HG03469 (cell line): ENCODE measurements at regions not wholly inside any gene's neighbourhood (a gene's known extent, or its start where the extent isn't known, plus 50 kb on each side); places are given as distances from the start of the nearest gene placed in this dataset.

Experiments used
- ATAC-seq: cut with Tn5 transposase; IDR thresholded peaks from one replicate; pipeline ENCODE4 v1.9.1; 2021; ENCODE audit warnings: mild to moderate bottlenecking, moderate library complexity, moderate number of reproducible peaks; ENCODE audit not compliant: unreplicated experiment

- ATAC-seq, result no peak
Measured at GRCh38 chr10:4669585-4669984, 156.4 kb upstream of the AKR1E2 start.

- peak; percentile 96 for ATAC-seq
Measured at GRCh38 chr10:4663162-4663992, 162.6 kb upstream of the AKR1E2 start.

- ATAC-seq, result no peak
Measured at GRCh38 chr10:4662576-4663161, 163.3 kb upstream of the AKR1E2 start.

GRCh38 chr10:4661511-4662255 is 164.3 kb upstream of the AKR1E2 start:
- no peak for ATAC-seq

GRCh38 chr10:4658777-4659176 is 167.2 kb upstream of the AKR1E2 start:
- no peak for ATAC-seq

- no peak for ATAC-seq
Measured at GRCh38 chr10:4656576-4657194, 169.3 kb upstream of the AKR1E2 start.

DNA sequence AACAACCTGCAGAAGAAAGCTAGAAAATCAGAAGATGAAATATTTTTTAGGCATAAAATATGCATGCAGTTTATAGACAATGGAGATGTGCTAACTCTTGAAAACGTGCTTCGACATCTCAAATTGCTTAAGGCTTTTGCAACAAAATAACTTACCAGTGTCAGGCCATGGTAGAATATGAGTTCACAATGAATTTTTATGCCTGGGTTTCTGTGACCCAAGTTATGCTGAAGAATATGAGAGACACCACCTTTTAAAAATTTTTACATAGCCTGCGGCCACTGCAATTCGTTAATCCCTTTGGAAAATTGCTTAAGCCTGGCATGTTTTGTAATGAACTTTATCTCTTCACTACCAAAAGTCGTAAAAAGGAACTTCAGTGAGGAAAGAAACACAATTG is 170.1 kb upstream of the AKR1E2 start:
- no peak for ATAC-seq

GRCh38 chr10:4655406-4655805 is 170.6 kb upstream of the AKR1E2 start:
- no peak for ATAC-seq

- no peak for ATAC-seq
Measured at GRCh38 chr10:4654496-4654895, 171.5 kb upstream of the AKR1E2 start.

- no peak for ATAC-seq
Measured at GRCh38 chr10:4653160-4653559, 172.8 kb upstream of the AKR1E2 start.

DNA sequence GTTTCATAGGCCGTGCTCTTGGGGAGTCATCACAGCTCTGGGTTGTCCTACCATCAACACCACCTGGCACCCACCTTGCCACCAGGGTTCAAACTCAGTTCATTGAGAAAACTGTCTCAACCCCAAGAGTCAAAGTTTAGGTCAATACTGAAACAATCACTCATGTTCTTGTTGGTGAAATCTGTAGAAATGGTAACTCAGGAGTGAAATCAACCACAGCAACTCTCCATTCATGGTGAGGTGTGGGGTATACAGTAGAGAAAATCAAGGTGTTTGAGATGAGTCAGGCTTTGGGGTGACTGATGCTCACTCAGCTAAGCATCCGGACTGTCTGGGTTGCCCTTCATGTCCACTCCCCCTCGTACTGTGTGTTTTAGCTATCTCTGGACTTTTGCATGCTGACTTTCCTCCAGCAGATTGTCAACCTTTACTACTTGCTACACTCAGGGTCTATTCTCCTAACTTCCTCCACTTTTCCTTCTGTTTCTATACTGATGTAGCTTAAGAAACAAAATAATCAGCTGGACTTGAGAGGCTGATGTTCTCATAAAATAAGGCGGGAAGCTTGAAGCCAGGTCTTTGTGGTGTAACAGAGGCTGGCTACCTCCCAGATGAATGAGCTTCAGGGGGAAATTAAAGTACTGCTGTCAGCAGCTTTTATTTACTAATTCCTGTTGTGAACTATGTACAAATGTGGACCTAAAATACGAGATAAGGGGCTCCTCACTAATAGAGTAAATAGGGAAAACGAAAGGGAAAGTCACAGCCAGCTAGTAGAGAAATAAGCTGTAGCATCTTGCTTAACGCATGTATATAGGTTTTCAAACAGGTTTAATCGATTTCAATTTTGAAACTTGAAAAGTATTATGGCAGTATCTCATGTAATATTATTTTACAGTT is 173.6 kb upstream of the AKR1E2 start:
- no peak for ATAC-seq

DNA sequence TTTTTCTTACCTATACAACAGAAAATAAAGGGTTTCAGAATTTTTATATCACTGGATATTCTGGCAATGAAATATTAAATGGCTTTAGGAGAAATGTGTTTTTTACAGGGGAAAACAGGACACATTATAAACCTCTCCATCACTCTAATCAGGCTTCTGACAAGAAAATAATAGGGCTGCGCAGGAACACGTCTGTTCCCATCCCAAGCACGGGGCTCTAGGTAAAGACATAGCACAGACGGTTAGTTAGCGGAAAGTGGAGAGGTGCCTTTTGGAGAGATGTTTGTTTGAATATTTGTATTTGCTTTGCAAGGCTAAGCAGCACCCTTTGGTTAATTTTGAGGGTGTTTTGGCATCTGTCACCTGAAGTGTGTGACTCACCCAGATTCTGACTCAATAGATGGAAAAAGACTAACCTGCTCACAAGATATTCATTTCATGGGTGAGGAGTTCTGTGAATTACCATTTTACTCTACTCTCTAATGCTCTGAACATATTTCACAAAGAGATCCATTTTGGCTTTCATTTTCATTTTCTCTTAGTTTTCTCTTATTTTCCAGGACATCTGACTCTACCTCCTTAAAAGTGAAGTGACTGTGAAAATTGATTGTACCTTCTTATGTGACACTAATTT is 174.5 kb upstream of the AKR1E2 start:
- no peak for ATAC-seq

GRCh38 chr10:4650582-4650981 is 175.4 kb upstream of the AKR1E2 start:
- no peak for ATAC-seq

DNA sequence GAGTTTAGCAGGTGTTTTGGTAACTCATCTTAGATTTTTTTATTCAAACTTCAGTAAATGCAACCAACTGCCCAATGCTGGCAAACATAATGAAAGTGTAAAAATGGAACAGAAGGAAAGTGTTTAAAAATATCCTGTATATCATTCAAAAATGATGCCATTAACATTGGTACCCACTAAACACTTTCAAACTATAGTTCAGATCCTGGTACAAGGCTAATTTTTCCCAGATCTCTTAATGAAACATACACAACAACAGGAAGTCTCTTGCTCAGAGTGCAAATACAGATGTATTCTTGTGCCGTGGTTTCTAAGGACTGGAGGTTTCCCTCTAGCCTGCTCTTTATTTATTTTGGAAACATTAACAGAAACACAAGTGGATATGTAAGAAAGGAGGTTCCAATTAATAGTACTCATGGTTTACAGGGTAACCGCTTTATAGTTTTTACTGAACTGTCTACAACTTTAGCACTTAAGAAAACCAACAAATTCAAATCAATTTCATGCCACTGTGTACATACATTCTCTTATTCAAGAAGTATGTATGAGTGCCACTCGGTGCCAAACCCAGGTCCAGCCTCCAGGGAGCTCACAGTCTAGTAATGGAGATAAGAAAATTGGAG is 176.0 kb upstream of the AKR1E2 start:
- ATAC-seq, result no peak

GRCh38 chr10:4649471-4649870 is 176.5 kb upstream of the AKR1E2 start:
- ATAC-seq, result no peak

- no peak for ATAC-seq
Measured at GRCh38 chr10:4648999-4649398, 177.0 kb upstream of the AKR1E2 start.

GRCh38 chr10:4647109-4647785 is 178.8 kb upstream of the AKR1E2 start:
- ATAC-seq, result no peak

DNA sequence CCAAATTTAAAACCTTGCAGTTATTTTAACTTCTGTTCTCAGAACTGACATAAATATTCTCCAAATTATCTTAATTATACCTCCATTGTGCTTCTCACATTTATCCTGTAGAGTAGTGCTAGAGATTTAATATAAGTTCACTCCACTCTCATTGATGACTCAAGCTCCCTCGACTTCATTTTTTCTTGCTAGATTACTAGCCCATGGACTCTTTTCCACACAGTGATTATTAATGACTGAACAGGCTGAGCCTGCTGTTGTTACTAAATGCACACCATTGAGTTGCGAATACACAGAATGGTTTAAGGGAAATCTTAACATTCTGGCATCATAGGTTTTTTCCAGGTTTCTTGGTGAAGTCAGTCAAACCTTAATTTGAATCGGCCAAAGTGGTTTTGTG is 179.5 kb upstream of the AKR1E2 start:
- ATAC-seq, result no peak

- ATAC-seq, result no peak
Measured at GRCh38 chr10:4645836-4646235, 180.2 kb upstream of the AKR1E2 start.
